Transverse colon (tissue), 3 donors: ENCODE measurements at regions not wholly inside any gene's neighbourhood (a gene's known extent, or its start where the extent isn't known, plus 50 kb on each side); places are given as distances from the start of the nearest gene placed in this dataset.

ENCODE experiments used
- CTCF ChIP-seq, 5 experiments: fragments of 200-600 bp in 3 of 5; fragments of 450-650 bp in 2 of 5; sonication (generic) in 3 of 5; IDR thresholded peaks; 1 replicate in 2 of 5; 2 replicates in 3 of 5; pipeline ENCODE4 v1.5.1; 2016 to 2017; ENCODE audit warnings: antibody characterized with exemption in 5 of 5, inconsistent platforms in 3 of 5, mild to moderate bottlenecking in 2 of 5, moderate library complexity in 1 of 5
- POLR2A ChIP-seq: fragments of 450-650 bp; IDR thresholded peaks from one replicate; pipeline ENCODE4 v1.6.1; 2016; ENCODE audit warnings: antibody characterized with exemption, mild to moderate bottlenecking, moderate library complexity

GRCh38 chr2:144320491-144320890 lies 199.4 kb downstream of the ZEB2 start:
- no peak for TF ChIP-seq CTCF (IDR thresholded peaks at IDR 0.05)
- no peak for TF ChIP-seq POLR2A
